Uterus (tissue), 3 donors: ENCODE measurements at regions not wholly inside any gene's neighbourhood (a gene's known extent, or its start where the extent isn't known, plus 50 kb on each side); places are given as distances from the start of the nearest gene placed in this dataset.

ENCODE experiments used
- DNase-seq, 2 donors: peaks; one replicate each; pipeline ENCODE4 v3.0.0-alpha.2; 2019 to 2020
- H3K27ac ChIP-seq, 2 donors: fragments of 200-600 bp; sonication (generic); 1 replicate in 1 of 2; 2 replicates in 1 of 2; pipeline ENCODE4 v1.5.1; 2016 to 2018
- H3K27me3 ChIP-seq, 2 donors: fragments of 200-600 bp; sonication (generic); one replicate each; pipeline ENCODE4 v1.5.1; 2018 to 2019; ENCODE audit warnings: control low read depth in 1 of 2
- H3K36me3 ChIP-seq, 2 donors: fragments of 200-600 bp; sonication (generic); one replicate each; pipeline ENCODE4 v1.5.1; 2019; ENCODE audit warnings: control low read depth in 1 of 2
- H3K4me1 ChIP-seq, 2 donors: fragments of 200-600 bp; sonication (generic); one replicate each; pipeline ENCODE4 v1.5.1; 2018 to 2019; ENCODE audit warnings: control low read depth in 1 of 2
- H3K4me3 ChIP-seq, 2 donors: fragments of 200-600 bp; sonication (generic); 1 replicate in 1 of 2; 2 replicates in 1 of 2; pipeline ENCODE4 v1.5.1; 2018 to 2019; ENCODE audit warnings: mild to moderate bottlenecking in 1 of 2
- H3K9me3 ChIP-seq, 2 donors: fragments of 200-600 bp; sonication (generic); one replicate each; pipeline ENCODE4 v1.5.1; 2019; ENCODE audit warnings: control low read depth in 1 of 2
- POLR2A ChIP-seq, 2 donors: fragments of 450-650 bp; IDR thresholded peaks; one replicate each; pipeline ENCODE4 v1.6.1; 2016; ENCODE audit warnings: antibody characterized with exemption in 2 of 2, mild to moderate bottlenecking in 1 of 2, moderate library complexity in 1 of 2
- intact Hi-C: fragments of 100-400 bp; cut with DNase I; formaldehyde crosslinking; loops from one replicate; pipeline ENCODE4 v1.15.1; 2023; ENCODE audit warnings: low total_unique reads
- TF ChIP-seq, protein P1 (sequence below), 4 experiments: fragments of 200-600 bp in 2 of 4; fragments of 450-650 bp in 2 of 4; sonication (generic) in 2 of 4; IDR thresholded peaks; one replicate each; pipeline ENCODE4 v1.5.1; 2016 to 2019; ENCODE audit warnings: antibody characterized with exemption in 4 of 4, mild to moderate bottlenecking in 2 of 4, moderate library complexity in 1 of 4
- donor health status: DM: yes; HTN: yes; CAD: no.

DNA sequence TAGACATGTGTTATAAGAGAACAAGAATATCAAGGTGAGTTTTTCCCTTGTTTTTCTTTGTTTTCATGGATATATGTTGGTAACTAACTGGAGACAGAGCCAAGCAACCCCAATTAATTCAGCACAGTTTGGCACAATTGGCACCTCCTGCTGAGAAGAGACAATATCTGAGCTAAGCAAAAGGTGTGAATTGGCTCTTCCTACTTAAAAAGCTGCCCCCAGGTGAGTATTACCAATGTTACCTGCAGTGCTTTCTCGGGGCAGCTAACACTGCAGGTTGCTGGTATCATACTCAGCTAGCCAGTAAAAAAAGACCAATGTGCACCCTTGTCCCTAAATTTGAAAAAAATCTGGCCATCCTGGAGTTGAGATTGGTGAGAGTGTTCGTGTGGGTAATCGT, 871.2 kb upstream of the TENM3 start:
- Histone ChIP-seq H3K36me3 (no peaks in the 10 kb centered on the region), H3K27me3 (no peaks in the 10 kb centered on the region), H3K27ac (no peak overlapping the region), H3K4me3 (no peak overlapping the region), H3K4me1 (no peaks in the 10 kb centered on the region), H3K9me3 (no peaks in the 10 kb centered on the region)
- DNase-seq, result no peak
- intact Hi-C loops, result no loop called here
- TF ChIP-seq, protein P1, sequence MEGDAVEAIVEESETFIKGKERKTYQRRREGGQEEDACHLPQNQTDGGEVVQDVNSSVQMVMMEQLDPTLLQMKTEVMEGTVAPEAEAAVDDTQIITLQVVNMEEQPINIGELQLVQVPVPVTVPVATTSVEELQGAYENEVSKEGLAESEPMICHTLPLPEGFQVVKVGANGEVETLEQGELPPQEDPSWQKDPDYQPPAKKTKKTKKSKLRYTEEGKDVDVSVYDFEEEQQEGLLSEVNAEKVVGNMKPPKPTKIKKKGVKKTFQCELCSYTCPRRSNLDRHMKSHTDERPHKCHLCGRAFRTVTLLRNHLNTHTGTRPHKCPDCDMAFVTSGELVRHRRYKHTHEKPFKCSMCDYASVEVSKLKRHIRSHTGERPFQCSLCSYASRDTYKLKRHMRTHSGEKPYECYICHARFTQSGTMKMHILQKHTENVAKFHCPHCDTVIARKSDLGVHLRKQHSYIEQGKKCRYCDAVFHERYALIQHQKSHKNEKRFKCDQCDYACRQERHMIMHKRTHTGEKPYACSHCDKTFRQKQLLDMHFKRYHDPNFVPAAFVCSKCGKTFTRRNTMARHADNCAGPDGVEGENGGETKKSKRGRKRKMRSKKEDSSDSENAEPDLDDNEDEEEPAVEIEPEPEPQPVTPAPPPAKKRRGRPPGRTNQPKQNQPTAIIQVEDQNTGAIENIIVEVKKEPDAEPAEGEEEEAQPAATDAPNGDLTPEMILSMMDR (IDR thresholded peaks at IDR 0.05), result no peak
- TF ChIP-seq POLR2A (IDR thresholded peaks at IDR 0.05), result no peak

DNA sequence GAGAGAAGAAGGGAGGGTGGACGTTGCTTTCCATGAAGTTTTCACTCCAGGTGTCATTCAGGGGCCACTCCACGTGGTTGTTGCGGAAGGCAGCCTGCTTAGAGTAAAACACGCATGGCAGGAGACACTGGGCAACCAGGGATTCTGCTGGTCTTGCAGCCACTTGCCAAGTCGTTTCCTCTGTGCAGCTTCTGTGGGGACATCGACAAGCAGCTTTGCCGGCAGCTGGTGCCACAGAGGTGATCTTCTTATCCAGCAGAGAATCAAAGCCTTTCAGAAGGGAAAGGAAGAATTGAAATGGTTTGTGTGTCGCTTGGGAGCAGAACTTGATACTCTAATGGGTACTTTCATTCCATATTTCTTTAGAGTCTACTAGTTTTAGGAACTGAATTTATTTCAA, 867.1 kb upstream of the TENM3 start:
- no peak overlapping the region for H3K27ac ChIP-seq
- TF ChIP-seq, protein P1 (IDR thresholded peaks at IDR 0.05), result no peak
- no peak for TF ChIP-seq POLR2A (IDR thresholded peaks at IDR 0.05)
- no peaks in the 10 kb centered on the region for H3K36me3 ChIP-seq
- H3K4me1 ChIP-seq, result no peaks in the 10 kb centered on the region
- DNase-seq, result no peak
- no peaks in the 10 kb centered on the region for H3K27me3 ChIP-seq
- intact Hi-C loops, result no loop called here
- H3K4me3 ChIP-seq, result no peak overlapping the region
- no peaks in the 10 kb centered on the region for H3K9me3 ChIP-seq

DNA sequence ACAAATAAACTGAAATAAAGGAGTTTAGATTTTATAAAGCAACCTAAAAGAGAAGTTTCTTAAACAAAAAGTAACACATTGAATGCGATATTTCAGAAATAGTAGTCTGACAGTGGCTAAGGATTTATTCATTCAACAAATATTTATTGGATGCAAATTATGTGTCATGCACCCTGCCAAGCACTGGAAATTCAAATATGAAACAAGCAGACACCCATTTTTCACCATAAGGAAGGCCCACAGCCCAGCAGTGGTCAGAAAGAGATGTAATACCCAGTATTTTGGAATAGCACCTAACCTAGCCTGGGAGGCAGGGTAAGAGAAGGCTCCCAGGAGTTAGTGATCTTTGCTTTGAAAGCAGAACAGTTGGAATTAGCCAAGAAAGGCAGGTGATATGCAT, 855.1 kb upstream of the TENM3 start:
- no peak for DNase-seq
- TF ChIP-seq, protein P1 (IDR thresholded peaks at IDR 0.05), result no peak
- TF ChIP-seq POLR2A (IDR thresholded peaks at IDR 0.05), result no peak
- H3K9me3 ChIP-seq, result no peaks in the 10 kb centered on the region
- H3K4me3 ChIP-seq, result no peak overlapping the region
- no peaks in the 10 kb centered on the region for H3K36me3 ChIP-seq
- H3K27ac ChIP-seq, result no peak overlapping the region
- no peaks in the 10 kb centered on the region for H3K27me3 ChIP-seq
- no peaks in the 10 kb centered on the region for H3K4me1 ChIP-seq
- intact Hi-C loops, result no loop called here

DNA sequence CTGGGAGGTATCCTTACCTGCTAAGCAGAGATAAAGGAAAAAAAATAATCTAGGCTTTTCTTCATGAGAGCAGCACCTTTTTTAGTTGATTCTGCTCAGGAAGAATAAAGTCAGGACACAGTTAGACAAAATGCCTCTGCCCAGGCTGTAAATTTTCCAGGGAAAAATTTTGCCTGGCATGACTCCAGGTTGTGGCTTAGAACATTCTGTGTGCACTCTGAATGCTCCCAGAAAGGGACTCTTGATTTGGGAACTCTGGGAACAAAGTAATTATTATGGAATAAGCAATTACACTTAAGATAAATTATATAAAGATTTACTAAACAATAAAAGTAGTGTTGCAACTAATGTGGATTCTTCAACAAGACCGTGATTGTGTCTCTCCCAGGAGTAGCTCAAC, 826.2 kb upstream of the TENM3 start:
- intact Hi-C loops, result no loop called here
- no peak overlapping the region for H3K4me3 ChIP-seq
- no peaks in the 10 kb centered on the region for H3K4me1 ChIP-seq
- no peaks in the 10 kb centered on the region for H3K27me3 ChIP-seq
- no peaks in the 10 kb centered on the region for H3K36me3 ChIP-seq
- no peak overlapping the region for H3K27ac ChIP-seq
- TF ChIP-seq POLR2A (IDR thresholded peaks at IDR 0.05), result no peak
- TF ChIP-seq, protein P1 (IDR thresholded peaks at IDR 0.05), result no peak
- H3K9me3 ChIP-seq, result no peaks in the 10 kb centered on the region
- no peak for DNase-seq

DNA sequence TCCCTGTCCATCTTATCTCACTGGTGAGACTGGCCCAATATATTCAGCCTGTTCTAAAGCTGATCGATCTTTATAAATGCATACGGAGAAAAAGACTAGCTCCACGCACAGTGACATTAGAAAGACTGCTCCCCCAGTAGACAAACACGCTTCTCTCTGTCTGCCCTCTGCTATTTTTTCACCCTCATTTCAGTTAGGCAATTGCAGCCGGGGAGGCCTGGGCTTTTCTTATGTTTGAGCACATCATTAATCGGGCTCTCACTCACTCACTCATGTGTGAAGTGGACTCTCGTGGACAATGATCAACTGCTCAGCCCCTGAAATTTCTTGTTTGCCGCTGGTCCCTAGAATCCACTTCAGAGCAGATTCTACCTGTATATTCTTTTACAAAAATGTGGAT, 824.7 kb upstream of the TENM3 start:
- TF ChIP-seq, protein P1 (IDR thresholded peaks at IDR 0.05), result no peak
- TF ChIP-seq POLR2A (IDR thresholded peaks at IDR 0.05), result no peak
- Histone ChIP-seq H3K27ac (no peak overlapping the region), H3K4me3 (no peak overlapping the region), H3K4me1 (no peaks in the 10 kb centered on the region), H3K9me3 (no peaks in the 10 kb centered on the region), H3K27me3 (no peaks in the 10 kb centered on the region), H3K36me3 (no peaks in the 10 kb centered on the region)
- intact Hi-C loops, result no loop called here
- no peak for DNase-seq
